Adrenal gland (tissue), 5 donors: ENCODE measurements at regions not wholly inside any gene's neighbourhood (a gene's known extent, or its start where the extent isn't known, plus 50 kb on each side); places are given as distances from the start of the nearest gene placed in this dataset.

Experiments used
- CTCF ChIP-seq, 6 experiments: fragments of 450-650 bp in 4 of 6; fragments of 200-600 bp in 2 of 6; sonication (generic) in 1 of 6; IDR thresholded peaks; 1 replicate in 5 of 6; 2 replicates in 1 of 6; pipeline versions ENCODE4 v1.5.1 to v1.8.0; 2016 to 2021; ENCODE audit warnings: antibody characterized with exemption in 6 of 6, mild to moderate bottlenecking in 2 of 6, moderate library complexity in 1 of 6
- POLR2A ChIP-seq, 2 donors: fragments of 450-650 bp; IDR thresholded peaks; one replicate each; pipeline ENCODE4 v1.6.1; 2017; ENCODE audit warnings: antibody characterized with exemption in 2 of 2, mild to moderate bottlenecking in 2 of 2, moderate library complexity in 1 of 2
- donor health status: DM: no; HTN: no; CAD: no.

- TF ChIP-seq POLR2A (IDR thresholded peaks at IDR 0.05) = no peak
- no peak for TF ChIP-seq CTCF (IDR thresholded peaks at IDR 0.05)
Observed at GRCh38 chr16:16988963-16989362, 481.8 kb downstream of the XYLT1 start.
